OCI-LY3 (cell line): ENCODE measurements at regions not wholly inside any gene's neighbourhood (a gene's known extent, or its start where the extent isn't known, plus 50 kb on each side); places are given as distances from the start of the nearest gene placed in this dataset.

Experiments used
- H2AFZ ChIP-seq: fragments of 200-600, 300-600 bp; shearing (Covaris generic); 2 replicates; pipeline ENCODE4 v1.6.0; 2014; ENCODE audit warnings: antibody characterized with exemption, low read depth, low read length
- H3K27ac ChIP-seq: fragments of 200-600, 300-600 bp; sonication (generic); 2 replicates; pipeline ENCODE4 v1.5.1; 2014; ENCODE audit warnings: mild to moderate bottlenecking, low read length, moderate library complexity, mixed read lengths
- H3K27me3 ChIP-seq: fragments of 200-600, 300-600 bp; sonication (generic); 2 replicates; pipeline ENCODE4 v1.6.1; 2014; ENCODE audit warnings: low read depth, low read length, mixed read lengths
- H3K36me3 ChIP-seq: fragments of 200-600, 300-600 bp; sonication (generic); replicated peaks from 2 replicates; pipeline ENCODE3; 2014; ENCODE audit warnings: low read depth, low read length, mixed read lengths
- H3K4me1 ChIP-seq: fragments of 300-600, 200-600 bp; sonication (generic); 2 replicates; pipeline ENCODE4 v1.6.1; 2014; ENCODE audit warnings: low read length, mixed read lengths
- H3K4me2 ChIP-seq: fragments of 200-600, 300-600 bp; sonication (generic); 2 replicates; pipeline ENCODE4 v1.6.1; 2014; ENCODE audit warnings: low read length, mixed read lengths
- H3K4me3 ChIP-seq: fragments of 300-600, 200-600 bp; sonication (generic); 2 replicates; pipeline ENCODE4 v1.5.1; 2014; ENCODE audit warnings: antibody characterized with exemption, mild to moderate bottlenecking, low read length, moderate library complexity
- H3K79me2 ChIP-seq: fragments of 300-600, 200-600 bp; shearing (Covaris generic); 2 replicates; pipeline ENCODE4 v1.6.1; 2014; ENCODE audit warnings: mild to moderate bottlenecking, low read length, mixed read lengths
- H3K9ac ChIP-seq: fragments of 300-600, 200-600 bp; shearing (Covaris generic); 2 replicates; pipeline ENCODE4 v1.6.0; 2014; ENCODE audit warnings: mild to moderate bottlenecking, low read length, moderate library complexity
- H3K9me3 ChIP-seq: fragments of 200-600, 300-600 bp; shearing (Covaris generic); 2 replicates; pipeline ENCODE4 v1.6.1; 2014; ENCODE audit warnings: low read length, mixed read lengths; ENCODE audit not compliant: insufficient read depth
- H4K20me1 ChIP-seq: fragments of 200-600, 300-600 bp; sonication (generic); 2 replicates; pipeline ENCODE4 v1.6.1; 2016; ENCODE audit warnings: low read length, mixed read lengths; ENCODE audit not compliant: insufficient read depth
- EZH2phosphoT487 ChIP-seq: fragments of 200-600 bp; shearing (Covaris generic); IDR thresholded peaks from 2 replicates; pipeline ENCODE4 v1.6.1; 2018; ENCODE audit warnings: antibody characterized with exemption, mixed run types, low read depth
- TF ChIP-seq, protein P1 (sequence below): fragments of 200-600, 300-600 bp; sonication (generic); IDR thresholded peaks from 2 replicates; pipeline ENCODE4 v1.5.1; 2014; ENCODE audit warnings: antibody characterized with exemption, low read length, low read depth

DNA sequence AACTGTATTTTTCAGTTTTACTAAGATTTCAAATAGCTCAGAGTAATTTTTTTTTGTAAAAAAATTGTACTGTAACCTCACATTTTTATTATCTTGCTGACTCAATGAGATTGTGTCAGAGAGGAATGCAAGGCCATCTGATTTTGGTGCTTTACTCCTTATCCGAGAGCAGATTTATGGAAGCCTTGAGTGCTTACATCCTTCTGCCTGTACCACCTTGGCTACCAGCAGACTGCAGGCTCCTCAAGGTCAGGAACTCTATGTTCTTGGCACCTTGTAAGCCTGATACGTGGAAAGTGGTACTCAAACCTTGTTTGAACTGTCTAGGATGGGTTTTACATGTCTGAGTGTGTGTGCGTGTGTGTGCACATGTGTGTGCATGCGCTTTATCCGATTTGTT, 80.1 kb upstream of the MLIP start:
- Histone ChIP-seq H3K9me3 (no peaks in the 10 kb centered on the region), H2AFZ (no peak overlapping the region), H4K20me1 (no peaks in the 10 kb centered on the region)

DNA sequence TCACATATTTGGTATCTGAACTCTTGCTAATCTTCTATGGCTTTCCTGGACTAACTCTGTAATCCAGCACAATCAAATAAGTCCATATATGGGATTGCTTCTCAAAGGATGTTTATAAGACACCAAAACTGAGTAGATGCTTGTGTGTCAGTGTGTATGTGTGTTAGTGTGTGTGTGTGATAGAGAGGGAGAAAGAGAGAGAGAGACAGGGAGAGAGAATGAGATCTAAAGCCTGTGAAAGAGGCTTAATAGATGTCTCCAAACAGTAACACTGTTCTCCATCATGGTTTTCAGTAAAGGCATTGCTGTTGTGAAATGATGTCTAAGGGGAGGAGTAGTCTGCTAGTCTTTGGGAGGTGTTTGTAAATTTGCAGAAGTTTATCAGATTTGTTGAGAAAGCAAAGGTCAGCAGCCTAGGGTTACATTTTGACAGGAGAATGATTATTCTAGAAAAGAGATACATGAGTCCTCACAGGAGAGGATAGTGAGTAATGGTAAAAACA, 73.9 kb upstream of the MLIP start:
- H3K9me3 ChIP-seq, result 0 out of 2 replicates have a peak, but pooled peaks cover 3% of the 10 kb centered on the region
- H3K36me3 ChIP-seq, result no peaks in the 10 kb centered on the region
- H4K20me1 ChIP-seq, result no peaks in the 10 kb centered on the region
- no peak overlapping the region for H3K4me3 ChIP-seq
- H3K27me3 ChIP-seq, result no peaks in the 10 kb centered on the region
- TF ChIP-seq, protein P1, sequence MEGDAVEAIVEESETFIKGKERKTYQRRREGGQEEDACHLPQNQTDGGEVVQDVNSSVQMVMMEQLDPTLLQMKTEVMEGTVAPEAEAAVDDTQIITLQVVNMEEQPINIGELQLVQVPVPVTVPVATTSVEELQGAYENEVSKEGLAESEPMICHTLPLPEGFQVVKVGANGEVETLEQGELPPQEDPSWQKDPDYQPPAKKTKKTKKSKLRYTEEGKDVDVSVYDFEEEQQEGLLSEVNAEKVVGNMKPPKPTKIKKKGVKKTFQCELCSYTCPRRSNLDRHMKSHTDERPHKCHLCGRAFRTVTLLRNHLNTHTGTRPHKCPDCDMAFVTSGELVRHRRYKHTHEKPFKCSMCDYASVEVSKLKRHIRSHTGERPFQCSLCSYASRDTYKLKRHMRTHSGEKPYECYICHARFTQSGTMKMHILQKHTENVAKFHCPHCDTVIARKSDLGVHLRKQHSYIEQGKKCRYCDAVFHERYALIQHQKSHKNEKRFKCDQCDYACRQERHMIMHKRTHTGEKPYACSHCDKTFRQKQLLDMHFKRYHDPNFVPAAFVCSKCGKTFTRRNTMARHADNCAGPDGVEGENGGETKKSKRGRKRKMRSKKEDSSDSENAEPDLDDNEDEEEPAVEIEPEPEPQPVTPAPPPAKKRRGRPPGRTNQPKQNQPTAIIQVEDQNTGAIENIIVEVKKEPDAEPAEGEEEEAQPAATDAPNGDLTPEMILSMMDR, result no peak
- TF ChIP-seq EZH2phosphoT487, result no peak
- H3K27ac ChIP-seq, result no peak overlapping the region
- no peak overlapping the region for H3K4me2 ChIP-seq
- no peaks in the 10 kb centered on the region for H3K79me2 ChIP-seq
- H2AFZ ChIP-seq, result no peak overlapping the region
- H3K4me1 ChIP-seq, result no peaks in the 10 kb centered on the region
- H3K9ac ChIP-seq, result no peak overlapping the region

More for the DNA sequence above, 80.1 kb upstream of the MLIP start:
- Histone ChIP-seq H3K27me3 (no peaks in the 10 kb centered on the region), H3K9ac (no peak overlapping the region), H3K79me2 (no peaks in the 10 kb centered on the region), H3K4me3 (no peak overlapping the region), H3K4me2 (no peak overlapping the region), H3K27ac (no peak overlapping the region), H3K36me3 (no peaks in the 10 kb centered on the region), H3K4me1 (no peaks in the 10 kb centered on the region)
- TF ChIP-seq, protein P1, result no peak
- TF ChIP-seq EZH2phosphoT487, result no peak

DNA sequence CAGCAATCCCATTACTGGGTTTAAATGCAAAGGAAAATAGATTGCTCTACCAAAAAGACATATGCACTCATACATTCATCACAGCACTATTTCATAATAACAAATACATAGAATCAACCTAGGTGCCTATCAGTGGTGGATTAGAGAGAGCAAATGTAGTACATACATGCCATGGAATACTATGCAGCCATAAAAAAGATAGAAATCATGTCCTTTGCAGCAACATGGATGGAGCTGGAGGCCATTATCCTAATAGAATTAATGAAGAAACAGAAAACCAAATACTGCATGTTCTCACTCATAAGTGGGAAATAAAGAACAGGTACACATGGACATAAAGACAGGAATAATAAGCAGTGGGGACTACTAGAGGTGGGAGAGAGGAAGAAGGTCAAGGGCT, 70.7 kb upstream of the MLIP start:
- Histone ChIP-seq H3K9ac (no peak overlapping the region), H2AFZ (no peak overlapping the region), H4K20me1 (no peaks in the 10 kb centered on the region), H3K27me3 (peaks cover 3% of the 10 kb centered on the region; the same call in 1 of the 2 replicates), H3K4me3 (no peak overlapping the region), H3K4me1 (no peaks in the 10 kb centered on the region), H3K4me2 (no peak overlapping the region), H3K9me3 (0 out of 2 replicates have a peak, but pooled peaks cover 3% of the 10 kb centered on the region), H3K79me2 (no peaks in the 10 kb centered on the region), H3K27ac (no peak overlapping the region), H3K36me3 (no peaks in the 10 kb centered on the region)
- TF ChIP-seq, protein P1, result no peak
- no peak for TF ChIP-seq EZH2phosphoT487

- H3K9me3 ChIP-seq, result 0 out of 2 replicates have a peak, but pooled peaks cover 3% of the 10 kb centered on the region
- no peaks in the 10 kb centered on the region for H4K20me1 ChIP-seq
- no peak overlapping the region for H3K4me2 ChIP-seq
- H3K9ac ChIP-seq, result no peak overlapping the region
- no peaks in the 10 kb centered on the region for H3K79me2 ChIP-seq
- H3K4me1 ChIP-seq, result no peaks in the 10 kb centered on the region
- peaks cover 3% of the 10 kb centered on the region; the same call in 1 of the 2 replicates for H3K27me3 ChIP-seq
- TF ChIP-seq, protein P1, result no peak
- no peak for TF ChIP-seq EZH2phosphoT487
- H3K4me3 ChIP-seq, result no peak overlapping the region
- no peak overlapping the region for H2AFZ ChIP-seq
- no peak overlapping the region for H3K27ac ChIP-seq
- H3K36me3 ChIP-seq, result no peaks in the 10 kb centered on the region
Observed at GRCh38 chr6:54041239-54041638, 70.0 kb upstream of the MLIP start.
